Ovary (tissue), 3 donors: ENCODE measurements at regions not wholly inside any gene's neighbourhood (a gene's known extent, or its start where the extent isn't known, plus 50 kb on each side); places are given as distances from the start of the nearest gene placed in this dataset.

ENCODE experiments used
- EP300 ChIP-seq: sonication (generic); formaldehyde crosslinking; IDR thresholded peaks from one replicate; pipeline ENCODE4 v1.6.1; 2017; ENCODE audit warnings: antibody characterized with exemption
- POLR2A ChIP-seq: fragments of 450-650 bp; IDR thresholded peaks from one replicate; pipeline ENCODE4 v1.6.1; 2017; ENCODE audit warnings: antibody characterized with exemption, mild to moderate bottlenecking, moderate library complexity
- TF ChIP-seq, protein P1 (sequence below), 3 donors: fragments of 450-650 bp in 2 of 3; fragments of 200-600 bp in 1 of 3; IDR thresholded peaks; one replicate each; pipeline versions ENCODE4 v1.5.1 to v1.8.0; 2016 to 2022; ENCODE audit warnings: antibody characterized with exemption in 3 of 3, mild to moderate bottlenecking in 1 of 3
- donor health status: DM: no; HTN: no; CAD: no.

GRCh38 chr18:22114526-22115321 lies 54.7 kb upstream of the GATA6 start:
- TF ChIP-seq, protein P1, sequence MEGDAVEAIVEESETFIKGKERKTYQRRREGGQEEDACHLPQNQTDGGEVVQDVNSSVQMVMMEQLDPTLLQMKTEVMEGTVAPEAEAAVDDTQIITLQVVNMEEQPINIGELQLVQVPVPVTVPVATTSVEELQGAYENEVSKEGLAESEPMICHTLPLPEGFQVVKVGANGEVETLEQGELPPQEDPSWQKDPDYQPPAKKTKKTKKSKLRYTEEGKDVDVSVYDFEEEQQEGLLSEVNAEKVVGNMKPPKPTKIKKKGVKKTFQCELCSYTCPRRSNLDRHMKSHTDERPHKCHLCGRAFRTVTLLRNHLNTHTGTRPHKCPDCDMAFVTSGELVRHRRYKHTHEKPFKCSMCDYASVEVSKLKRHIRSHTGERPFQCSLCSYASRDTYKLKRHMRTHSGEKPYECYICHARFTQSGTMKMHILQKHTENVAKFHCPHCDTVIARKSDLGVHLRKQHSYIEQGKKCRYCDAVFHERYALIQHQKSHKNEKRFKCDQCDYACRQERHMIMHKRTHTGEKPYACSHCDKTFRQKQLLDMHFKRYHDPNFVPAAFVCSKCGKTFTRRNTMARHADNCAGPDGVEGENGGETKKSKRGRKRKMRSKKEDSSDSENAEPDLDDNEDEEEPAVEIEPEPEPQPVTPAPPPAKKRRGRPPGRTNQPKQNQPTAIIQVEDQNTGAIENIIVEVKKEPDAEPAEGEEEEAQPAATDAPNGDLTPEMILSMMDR (IDR thresholded peaks at IDR 0.05): no peak
- no peak for TF ChIP-seq POLR2A
- TF ChIP-seq EP300: no peak
